HG03442 (cell line): ENCODE measurements at regions not wholly inside any gene's neighbourhood (a gene's known extent, or its start where the extent isn't known, plus 50 kb on each side); places are given as distances from the start of the nearest gene placed in this dataset.
A peak's percentile ranks its signal among the peaks of the same experiment; 100 is the strongest.
"Not testable (repeated sequence)": the region's sequence is repeated elsewhere in the genome, so short reads cannot be mapped to it uniquely, and the experiment has no call there.

Source experiments
- ATAC-seq: cut with Tn5 transposase; IDR thresholded peaks from one replicate; pipeline ENCODE4 v1.9.1; 2021; ENCODE audit warnings: mild to moderate bottlenecking, moderate library complexity; ENCODE audit not compliant: unreplicated experiment

DNA sequence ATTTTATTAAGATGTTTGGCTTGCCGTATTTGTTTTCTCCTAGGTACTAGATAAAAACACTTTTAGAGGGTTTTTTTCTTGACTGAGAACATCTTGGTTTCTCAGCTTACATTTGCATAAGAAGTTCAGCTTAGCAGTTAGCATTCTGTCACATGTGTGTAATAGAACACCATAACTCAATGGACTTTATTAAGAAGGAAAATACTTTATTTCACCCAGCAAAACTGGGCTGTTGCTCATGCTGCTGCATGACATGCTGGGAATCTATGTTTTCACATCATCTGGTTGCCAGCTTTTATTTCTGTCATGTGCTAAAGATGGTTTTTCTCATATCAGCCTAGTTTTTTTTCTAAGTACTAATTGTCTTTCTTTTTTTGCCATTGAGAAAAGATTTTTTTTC is 144.6 kb downstream of the UTRN start:
- no peak for ATAC-seq

DNA sequence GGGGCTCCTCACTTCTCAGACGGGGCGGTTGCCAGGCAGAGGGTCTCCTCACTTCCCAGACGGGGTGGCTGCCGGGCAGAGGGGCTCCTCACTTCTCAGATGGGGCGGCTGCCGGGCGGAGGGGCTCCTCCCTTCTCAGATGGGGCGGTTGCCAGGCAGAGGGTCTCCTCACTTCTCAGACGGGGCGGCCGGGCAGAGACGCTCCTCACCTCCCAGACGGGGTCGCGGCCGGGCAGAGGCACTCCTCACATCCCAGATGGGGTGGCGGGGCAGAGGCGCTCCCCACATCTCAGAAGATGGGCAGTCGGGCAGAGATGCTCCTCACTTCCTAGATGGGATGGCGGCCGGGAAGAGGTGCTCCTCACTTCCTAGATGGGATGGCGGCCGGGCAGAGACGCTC is 148.3 kb downstream of the UTRN start:
- not testable (repeated sequence) for ATAC-seq

DNA sequence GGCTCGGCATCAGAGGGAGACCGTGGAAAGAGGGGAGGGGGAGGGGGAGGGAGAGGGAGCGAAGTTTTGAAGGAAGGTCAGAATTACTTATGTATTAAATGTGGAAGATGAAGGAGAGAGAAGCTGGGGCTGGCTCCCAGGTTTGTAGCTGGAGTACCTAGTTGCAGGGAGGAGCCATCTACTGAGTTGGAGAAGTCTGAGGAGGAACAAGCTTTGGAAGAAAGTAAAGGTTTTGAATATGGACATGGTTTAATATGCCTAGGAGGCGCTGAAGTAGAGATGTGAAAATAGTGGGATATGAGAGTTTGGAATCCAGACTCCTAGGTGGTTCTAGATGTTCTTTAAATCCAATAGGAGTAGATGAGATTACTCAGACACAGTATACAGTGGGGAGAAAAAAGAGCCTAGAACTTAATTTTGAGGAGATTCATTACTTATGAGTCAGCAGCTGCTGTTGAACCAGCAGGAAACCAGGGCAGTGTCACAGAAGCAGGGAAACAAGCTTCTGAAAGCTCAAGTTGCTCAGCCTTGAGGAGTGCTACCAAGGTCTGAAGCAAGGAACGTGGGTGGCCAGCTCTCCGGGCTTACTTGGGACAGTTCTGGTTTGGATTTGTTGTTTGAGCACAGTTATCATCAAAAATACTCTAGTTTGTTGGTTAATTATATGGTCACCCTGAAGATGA is 149.3 kb downstream of the UTRN start:
- no peak for ATAC-seq

DNA sequence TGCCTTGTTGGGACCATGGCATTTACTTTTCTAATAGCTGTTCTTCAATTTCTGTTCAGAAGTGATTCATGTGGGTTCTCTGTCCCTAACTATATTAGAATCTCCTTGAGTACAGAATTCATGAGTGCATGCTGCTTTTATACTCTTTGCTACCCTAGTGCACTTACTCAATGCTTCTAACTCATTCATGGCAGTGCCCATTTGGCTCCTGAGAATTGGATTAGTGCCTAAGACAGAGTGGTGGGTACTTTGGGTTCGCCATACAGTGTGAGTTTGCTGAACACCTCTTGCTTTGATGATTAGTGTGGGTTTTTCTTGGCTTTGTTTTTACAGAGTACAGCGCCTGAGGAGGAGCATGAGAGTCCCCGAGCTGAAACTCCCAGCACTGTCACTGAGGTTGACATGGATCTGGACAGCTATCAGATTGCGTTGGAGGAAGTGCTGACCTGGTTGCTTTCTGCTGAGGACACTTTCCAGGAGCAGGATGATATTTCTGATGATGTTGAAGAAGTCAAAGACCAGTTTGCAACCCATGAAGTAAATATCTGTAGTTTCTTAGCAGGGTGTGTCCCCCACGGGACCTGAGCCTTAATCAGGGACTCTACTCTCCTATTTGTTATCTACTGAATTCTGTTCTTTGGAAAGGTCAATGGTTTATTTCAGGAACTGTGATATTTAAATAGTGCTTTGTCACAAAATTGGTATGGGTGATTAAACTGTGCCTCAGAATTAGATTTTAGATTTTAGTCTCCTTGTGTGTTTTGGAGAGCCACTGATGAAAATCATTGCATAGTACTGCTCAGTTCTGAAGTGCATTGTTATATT is 150.7 kb downstream of the UTRN start:
- no peak for ATAC-seq

DNA sequence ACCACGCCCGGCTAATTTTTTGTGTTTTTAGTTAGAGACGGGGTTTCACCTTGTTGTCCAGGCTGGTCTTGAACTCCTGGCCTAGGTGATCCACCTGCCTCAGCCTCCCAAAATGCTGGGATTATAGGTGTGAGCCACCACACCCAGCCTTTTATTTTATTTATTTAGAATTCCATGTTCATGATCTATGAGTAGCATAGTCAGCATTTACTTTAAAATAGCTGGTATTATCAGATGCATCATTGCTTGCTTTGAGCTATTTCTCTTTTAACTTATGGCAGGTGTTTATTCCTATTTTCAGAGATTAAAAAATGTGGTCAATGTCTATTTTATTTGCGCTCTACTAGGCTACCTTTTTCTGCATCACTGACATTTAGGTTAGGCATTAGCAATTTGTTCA is 152.0 kb downstream of the UTRN start:
- no peak for ATAC-seq

DNA sequence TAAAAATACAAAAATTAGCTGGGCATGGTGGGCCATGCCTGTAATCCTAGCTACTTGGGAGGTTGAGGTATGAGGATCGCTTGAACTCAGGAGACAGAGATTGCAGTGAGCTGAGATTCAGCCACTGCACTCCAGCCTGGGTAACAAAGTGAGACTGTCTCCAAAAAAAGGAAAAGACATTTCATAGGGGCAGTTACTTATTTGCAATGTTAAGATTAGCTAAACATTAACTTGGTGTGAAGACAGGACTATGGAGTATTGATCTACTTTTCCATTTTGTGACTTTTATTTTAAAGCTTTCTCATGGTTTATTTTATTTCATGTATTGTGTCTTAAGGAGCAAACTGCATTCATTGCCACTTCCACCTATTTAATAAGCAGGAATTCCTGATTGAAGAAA is 153.0 kb downstream of the UTRN start:
- ATAC-seq = no peak

DNA sequence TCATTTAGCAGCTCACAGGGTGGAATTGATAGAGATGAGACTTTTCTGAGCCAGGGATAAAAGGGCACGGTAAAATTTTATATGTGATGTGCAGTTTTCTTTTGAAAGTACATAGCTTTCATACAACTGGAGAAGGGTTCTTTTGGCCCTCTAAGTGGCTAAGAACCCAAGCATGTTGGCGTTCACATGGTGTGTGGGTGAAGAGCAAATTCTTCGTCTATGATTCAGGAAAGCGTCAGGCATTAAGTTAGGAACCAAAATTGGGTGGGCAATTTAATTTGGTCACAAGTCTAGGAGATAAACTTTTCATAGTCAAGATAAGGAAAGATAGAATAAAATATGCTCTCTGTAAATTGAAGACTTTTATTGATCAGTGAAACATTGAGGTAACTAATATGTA is 153.9 kb downstream of the UTRN start:
- no peak for ATAC-seq

DNA sequence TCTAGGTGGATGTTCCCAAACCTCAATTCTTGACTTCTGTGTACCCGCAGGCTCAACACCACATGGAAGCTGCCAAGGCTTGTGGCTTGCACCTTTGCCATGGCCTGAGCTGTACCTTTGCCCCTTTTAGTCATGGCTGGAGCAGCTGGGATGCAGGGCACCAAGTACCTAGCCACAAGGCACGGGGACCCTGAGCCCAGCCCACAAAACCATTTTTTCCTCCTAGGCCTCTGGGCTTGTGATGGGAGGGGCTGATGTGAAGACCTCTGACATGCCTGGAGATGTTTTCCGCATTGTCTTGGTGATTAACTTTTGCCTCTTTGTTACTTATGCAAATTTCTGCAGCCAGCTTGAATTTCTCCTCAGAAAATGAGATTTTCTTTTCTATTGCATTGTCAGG is 156.7 kb downstream of the UTRN start:
- ATAC-seq = not testable (repeated sequence)

DNA sequence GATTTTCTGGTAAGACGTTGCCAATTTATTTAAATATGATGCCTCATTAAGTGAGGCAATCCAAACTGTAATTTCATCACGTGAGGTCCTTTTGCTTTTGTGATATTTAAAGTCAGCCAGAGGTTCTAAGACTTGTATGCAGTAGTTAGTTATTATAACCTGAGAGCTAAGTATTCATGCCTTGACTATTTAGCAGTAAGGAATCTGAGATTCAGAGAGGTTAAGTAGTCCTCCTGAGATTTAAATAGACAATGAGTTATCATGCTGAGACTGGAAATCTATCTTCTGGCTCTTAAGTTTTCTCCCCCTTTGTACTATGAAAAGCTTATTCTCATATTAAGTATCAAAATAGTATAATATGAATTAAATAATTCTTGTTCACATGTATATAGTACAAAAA is 158.0 kb downstream of the UTRN start:
- no peak for ATAC-seq

DNA sequence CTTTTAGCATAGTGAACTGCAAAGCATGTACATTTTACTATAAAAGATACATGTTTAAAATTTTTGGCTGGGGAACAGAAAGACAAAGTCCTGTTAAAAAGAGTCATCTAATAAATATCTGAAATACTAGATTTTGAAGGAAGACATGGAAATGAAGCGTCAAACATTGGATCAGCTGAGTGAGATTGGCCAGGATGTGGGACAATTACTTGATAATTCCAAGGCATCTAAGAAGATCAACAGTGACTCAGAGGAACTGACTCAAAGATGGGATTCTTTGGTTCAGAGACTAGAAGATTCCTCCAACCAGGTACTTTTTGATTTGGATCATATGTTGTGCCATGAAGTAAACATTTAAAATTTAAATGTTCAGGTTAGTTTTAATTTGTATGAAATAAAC is 162.3 kb downstream of the UTRN start:
- ATAC-seq = no peak

DNA sequence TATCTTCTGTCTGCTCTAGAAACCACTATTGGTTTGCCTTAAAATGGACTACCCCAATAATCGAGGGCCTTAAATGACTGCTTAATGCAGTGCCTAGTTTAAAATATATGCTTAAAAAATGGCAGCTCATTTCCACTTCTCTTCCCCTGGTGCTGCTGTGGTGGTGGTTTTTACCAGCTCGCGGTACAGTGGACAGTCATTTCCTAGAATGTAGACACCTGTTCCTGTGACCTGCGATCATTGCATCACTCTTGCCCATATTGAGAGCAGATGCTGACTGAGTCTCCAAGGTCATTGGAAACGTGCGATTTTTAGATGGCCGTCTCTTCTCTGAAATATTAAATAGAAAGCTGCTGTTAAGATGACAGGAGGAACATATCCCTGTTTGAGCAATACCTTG is 164.1 kb downstream of the UTRN start:
- no peak for ATAC-seq

DNA sequence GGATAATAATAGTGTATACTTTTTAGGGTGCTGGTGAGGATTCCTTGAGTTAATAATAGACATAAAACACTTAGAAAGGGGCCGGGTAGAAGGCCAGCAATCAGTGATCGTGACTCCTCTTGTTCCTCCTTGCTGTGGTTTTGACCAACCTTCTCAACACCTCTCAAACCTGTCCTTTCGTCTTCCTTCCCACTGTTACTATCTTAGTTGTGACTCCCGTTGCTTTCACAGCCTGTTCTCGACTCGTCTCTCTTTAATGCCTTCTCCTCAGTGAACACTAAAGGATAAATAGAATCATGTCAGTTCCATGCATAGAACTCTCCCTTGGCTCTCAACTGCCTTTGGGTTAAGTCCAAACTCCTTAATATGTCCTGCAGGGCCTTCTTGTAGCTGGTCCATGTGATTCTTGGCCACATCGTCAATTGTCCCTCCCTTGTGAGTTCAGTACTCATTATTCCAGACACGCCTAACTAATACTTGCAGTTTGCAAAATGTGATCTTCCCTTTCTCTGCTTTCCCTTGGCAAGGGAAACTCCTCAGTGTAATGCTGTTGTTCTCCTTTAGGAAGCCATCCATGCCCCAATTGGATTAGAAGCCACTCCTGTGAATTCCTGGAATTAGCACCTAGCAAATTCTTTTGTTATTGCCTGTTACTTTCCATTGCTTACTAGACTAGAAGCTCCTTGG is 164.9 kb downstream of the UTRN start:
- no peak for ATAC-seq

DNA sequence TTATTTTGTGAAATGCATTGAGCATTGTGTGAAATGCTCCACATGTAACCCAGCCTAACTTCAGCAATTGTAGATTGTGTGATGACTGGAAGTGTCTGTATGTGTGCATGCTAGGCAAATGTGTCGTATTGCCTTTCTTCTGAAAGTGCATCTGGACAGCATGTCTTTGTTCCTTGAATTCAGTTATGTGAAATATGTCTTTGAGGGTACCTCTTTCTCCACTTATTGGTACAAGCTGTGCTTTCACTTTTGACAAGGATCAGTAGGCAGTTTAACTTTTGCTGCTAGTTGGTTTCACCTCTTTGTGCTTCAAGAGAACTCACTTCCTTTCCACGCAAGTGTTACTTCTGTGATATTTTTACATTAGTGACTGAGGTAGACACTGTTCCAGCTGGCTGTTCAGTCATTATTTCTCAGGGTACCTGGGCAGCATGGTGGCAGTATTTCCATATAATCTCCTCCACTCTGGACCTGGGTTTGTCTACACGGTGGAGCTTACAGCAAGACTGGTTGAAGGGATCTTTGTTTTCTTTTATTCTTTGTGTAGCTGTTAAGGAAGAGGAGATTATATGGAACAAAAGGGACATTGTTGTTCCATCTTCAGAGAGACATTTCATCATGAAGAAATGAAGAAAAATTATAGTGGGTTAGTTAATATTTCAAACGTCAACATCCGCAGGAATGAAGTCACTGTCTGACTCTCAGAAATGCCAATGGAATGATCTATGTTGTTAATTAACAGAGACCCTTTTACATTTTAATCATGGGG is 175.4 kb downstream of the UTRN start:
- ATAC-seq = peak; percentile 89

DNA sequence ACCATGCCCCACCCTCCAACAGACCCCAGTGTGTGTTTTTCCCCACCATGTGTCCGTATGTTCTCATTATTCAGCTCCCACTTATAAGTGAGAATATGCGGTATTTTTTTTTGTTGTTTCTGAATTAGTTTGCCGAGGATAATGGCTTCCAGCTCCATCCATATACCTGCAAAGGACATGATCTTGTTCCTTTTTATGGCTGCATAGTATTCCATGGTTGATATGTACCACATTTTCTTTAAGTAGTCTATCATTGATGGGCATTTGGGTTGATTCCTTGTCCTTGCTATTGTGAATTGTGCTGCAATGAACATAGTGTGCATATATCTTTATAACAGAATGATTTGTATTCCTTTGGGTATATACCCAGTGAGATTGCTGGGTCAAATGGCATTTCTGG is 176.9 kb downstream of the UTRN start:
- ATAC-seq = no peak

DNA sequence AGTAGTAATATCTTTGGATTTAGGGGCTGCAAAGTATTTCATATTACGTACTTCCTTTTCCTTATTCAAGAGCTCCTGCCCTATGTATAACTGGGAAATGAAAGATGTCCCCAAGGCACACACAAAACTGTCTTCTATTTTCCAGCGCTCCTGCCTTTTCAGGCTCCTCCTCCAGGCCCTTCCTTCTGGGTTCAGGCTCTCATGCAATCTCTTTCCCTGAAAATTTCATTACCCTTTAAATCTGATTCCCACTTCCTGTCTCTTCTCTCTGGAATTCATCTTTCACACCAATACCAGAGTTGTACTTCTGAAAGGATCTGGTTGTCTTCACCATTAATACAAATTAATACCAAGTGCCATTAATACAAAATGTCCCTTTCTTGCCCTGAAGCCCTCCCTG is 181.6 kb downstream of the UTRN start:
- no peak for ATAC-seq

DNA sequence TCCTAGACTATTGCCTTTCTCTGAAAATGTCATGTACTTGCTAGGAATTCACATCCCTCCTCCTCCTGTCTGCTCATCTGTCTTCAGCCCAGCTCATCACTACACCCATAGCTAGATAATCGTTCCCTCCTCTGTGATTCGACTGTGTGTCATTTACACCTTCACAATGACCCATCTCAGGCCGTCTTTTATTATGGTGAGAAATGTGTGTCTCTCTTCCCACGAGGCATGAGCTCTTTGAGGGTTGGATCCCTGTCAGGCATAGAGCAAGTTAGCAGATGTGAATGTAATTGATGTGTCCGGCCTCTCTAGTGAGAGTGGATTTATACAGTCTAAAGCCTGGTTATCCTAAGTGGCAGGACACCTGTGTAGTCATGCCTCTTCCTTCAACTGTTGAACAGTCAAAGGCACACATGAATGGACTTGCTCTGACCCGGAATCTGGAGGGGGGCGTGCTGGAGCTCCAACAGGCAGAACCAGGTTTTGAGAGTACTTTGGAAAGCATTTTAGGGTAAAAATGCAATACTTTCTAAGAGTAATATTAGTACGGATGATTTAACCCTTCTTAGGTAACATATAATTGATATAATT is 182.1 kb downstream of the UTRN start:
- no peak for ATAC-seq

DNA sequence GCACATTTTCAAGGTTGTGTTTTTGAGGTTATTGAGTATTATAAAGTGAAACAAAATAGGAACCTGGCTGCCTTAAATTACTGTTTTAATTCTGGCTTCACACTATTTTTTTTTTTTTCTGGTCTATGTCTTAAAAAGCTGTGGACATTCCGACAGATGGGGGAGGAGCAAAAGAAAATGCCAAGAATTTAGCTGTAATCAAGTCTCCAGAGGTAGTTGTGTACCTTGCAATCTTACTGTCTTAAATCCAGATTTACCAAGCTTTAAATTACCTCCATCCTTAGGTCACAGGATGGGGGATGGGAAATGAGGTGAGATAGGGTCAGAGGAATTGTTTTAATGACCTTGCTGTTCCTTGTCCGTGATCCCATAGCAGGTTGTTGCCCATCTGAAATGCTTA is 182.8 kb downstream of the UTRN start:
- ATAC-seq = no peak

DNA sequence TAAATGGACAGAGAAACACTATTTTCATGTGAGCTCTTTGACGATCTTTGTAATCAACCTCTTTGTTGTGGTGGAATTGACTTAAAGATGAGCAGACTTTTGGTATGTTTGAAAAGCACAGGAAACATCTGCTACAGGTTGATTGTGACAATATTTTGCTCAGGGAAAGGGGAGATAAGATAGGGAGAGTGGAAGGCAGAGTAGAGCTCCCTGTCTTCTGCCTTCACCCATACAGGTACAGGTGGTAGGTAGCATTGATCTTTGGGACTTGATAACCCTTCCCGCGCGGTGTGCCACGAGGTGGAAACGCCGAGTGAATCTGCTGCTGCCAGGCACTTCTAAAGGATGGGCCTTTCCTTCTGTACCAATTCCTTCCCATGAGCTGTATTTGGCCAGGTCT is 183.6 kb downstream of the UTRN start:
- ATAC-seq = no peak

DNA sequence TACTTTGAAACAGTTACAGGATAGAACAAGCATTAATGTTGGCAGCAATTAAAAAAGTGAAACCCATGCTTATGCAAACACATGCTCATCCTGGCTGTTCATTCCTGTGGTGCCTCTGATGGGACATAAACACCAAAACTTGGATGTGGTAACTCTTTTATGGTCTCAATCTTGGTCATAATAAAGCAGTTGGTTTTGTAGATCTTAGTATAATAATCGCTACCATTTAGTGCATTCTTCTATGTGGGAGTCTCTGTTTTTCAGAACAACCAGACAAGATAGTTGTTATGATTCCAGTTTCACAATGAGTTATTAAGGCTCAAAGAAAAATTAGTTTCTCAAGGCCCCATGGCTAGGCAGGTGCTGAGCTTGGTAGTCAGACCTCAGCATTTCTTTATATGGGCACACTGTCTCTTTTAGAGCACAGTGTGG is 184.0 kb downstream of the UTRN start:
- peak; percentile 96 for ATAC-seq

DNA sequence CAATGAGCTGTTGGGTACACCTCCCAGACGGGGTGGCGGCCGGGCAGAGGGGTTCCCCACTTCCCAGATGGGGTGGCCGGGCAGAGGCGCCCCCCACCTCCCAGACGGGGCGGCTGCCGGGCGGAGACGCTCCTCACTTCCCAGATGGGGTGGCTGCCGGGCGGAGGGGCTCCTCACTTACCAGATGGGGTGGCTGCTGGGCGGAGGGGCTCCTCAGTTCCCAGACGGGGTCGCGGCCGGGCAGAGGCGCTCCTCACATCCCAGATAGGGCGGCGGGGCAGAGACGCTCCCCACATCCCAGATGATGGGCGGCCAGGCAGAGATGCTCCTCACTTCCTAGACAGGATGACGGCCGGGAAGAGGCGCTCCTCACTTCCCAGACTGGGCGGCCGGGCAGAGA is 185.1 kb downstream of the UTRN start:
- not testable (repeated sequence) for ATAC-seq

DNA sequence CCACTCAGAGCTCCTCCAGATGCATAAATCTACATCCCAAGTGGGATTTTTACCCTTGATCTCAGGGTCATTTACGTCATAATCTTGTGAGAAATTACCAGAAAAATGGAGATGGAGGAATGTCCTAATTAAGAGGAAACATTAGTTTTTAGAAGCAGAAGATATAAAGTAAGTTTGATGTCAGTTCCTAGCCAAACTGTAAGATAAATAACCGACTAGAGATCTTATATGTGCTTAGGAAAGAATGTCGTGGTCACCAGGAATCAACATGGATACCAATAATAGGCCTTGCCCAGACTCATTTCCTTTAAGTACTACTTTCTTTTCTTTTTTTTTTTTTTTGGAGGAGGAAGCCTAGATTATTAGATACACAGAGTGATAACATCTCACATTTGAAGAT is 186.9 kb downstream of the UTRN start:
- ATAC-seq = no peak
